IMR-90 (cell line): ENCODE measurements at regions not wholly inside any gene's neighbourhood (a gene's known extent, or its start where the extent isn't known, plus 50 kb on each side); places are given as distances from the start of the nearest gene placed in this dataset.

Experiments used
- ATAC-seq: fragments of 200-7000 bp; cut with Tn5 transposase; 2 replicates; pipeline ENCODE4 v1.9.1; 2020; ENCODE audit warnings: low read depth, mild to moderate bottlenecking, moderate library complexity
- BruUV-seq: library from RNA; stranded (reverse); fragments of 400-500 nt; replicated peaks from 2 replicates; lab custom pipeline; 2021; lab: Mats Ljungman, UMichigan
- CTCF ChIA-PET: fragments of 300-600 bp; formaldehyde crosslinking; extraction: SDS; loops from one replicate; lab custom pipeline; 2021; ENCODE audit warnings: antibody characterized with exemption; lab: Yijun Ruan, JAX
- POLR2A ChIA-PET: fragments of 300-600 bp; sonication (Branson Sonifier 250); formaldehyde crosslinking; loops from one replicate; lab custom pipeline; 2022; ENCODE audit warnings: antibody characterized with exemption; ENCODE audit not compliant: unreplicated experiment; lab: Charles Lee
- DNase-seq: peaks from one replicate; pipeline ENCODE4 v3.0.0; 2013
- H2AFZ ChIP-seq: replicated peaks from 2 replicates; pipeline ENCODE3; 2013; ENCODE audit warnings: low read length, mild to moderate bottlenecking; ENCODE audit not compliant: poor library complexity
- H2AK5ac ChIP-seq: 2 replicates; pipeline ENCODE4 v1.6.1; 2013; ENCODE audit warnings: low read depth, low read length, inconsistent platforms
- H2AK9ac ChIP-seq: replicated peaks from 2 replicates; pipeline ENCODE3; 2013; ENCODE audit warnings: mild to moderate bottlenecking, low read depth, low read length, moderate library complexity; ENCODE audit not compliant: poor library complexity
- H2BK120ac ChIP-seq: 2 replicates; pipeline ENCODE4 v1.6.1; 2013; ENCODE audit warnings: low read depth, low read length, inconsistent platforms
- H2BK15ac ChIP-seq: 3 replicates; pipeline ENCODE4 v1.6.1; 2013; ENCODE audit warnings: low read depth, low read length, inconsistent platforms
- H2BK20ac ChIP-seq: 2 replicates; pipeline ENCODE4 v1.6.1; 2013; ENCODE audit warnings: low read depth, mild to moderate bottlenecking, inconsistent platforms, low read length, moderate library complexity
- H2BK5ac ChIP-seq: 2 replicates; pipeline ENCODE4 v1.6.1; 2013; ENCODE audit warnings: mild to moderate bottlenecking, low read depth, low read length, inconsistent platforms; ENCODE audit not compliant: poor library complexity, severe bottlenecking
- H3K14ac ChIP-seq: replicated peaks from 2 replicates; pipeline ENCODE4 v1.6.1; 2013; ENCODE audit warnings: low read depth, low read length, inconsistent platforms
- H3K18ac ChIP-seq: 2 replicates; pipeline ENCODE4 v1.6.1; 2013; ENCODE audit warnings: low read depth, low read length, control low read depth
- H3K23ac ChIP-seq: 2 replicates; pipeline ENCODE4 v1.6.1; 2013; ENCODE audit warnings: low read depth, low read length, inconsistent platforms
- H3K27ac ChIP-seq: 2 replicates; pipeline ENCODE4 v1.5.1; 2013; ENCODE audit warnings: mild to moderate bottlenecking, control low read depth, low read length; ENCODE audit not compliant: insufficient read depth
- H3K27me3 ChIP-seq: 2 replicates; pipeline ENCODE4 v1.6.1; 2013; ENCODE audit warnings: low read length; ENCODE audit not compliant: control insufficient read depth, insufficient read depth
- H3K36me3 ChIP-seq: 2 replicates; pipeline ENCODE4 v1.6.1; 2013; ENCODE audit warnings: low read length, mixed read lengths; ENCODE audit not compliant: control insufficient read depth, insufficient read depth
- H3K4ac ChIP-seq: 2 replicates; pipeline ENCODE4 v1.6.1; 2013; ENCODE audit warnings: low read depth, low read length, inconsistent platforms
- H3K4me1 ChIP-seq: 2 replicates; pipeline ENCODE4 v1.6.1; 2013; ENCODE audit warnings: low read length, mixed read lengths; ENCODE audit not compliant: control insufficient read depth, insufficient read depth
- H3K4me2 ChIP-seq: 2 replicates; pipeline ENCODE4 v1.6.1; 2013; ENCODE audit warnings: low read depth, mild to moderate bottlenecking, control low read depth, low read length, moderate library complexity
- H3K4me3 ChIP-seq: 2 replicates; pipeline ENCODE4 v1.5.1; 2013; ENCODE audit warnings: low read depth, mild to moderate bottlenecking, control low read depth, low read length, moderate library complexity; ENCODE audit not compliant: insufficient read depth
- H3K56ac ChIP-seq: 2 replicates; pipeline ENCODE4 v1.6.1; 2013; ENCODE audit warnings: low read length, inconsistent platforms; ENCODE audit not compliant: insufficient read depth; ENCODE audit errors: extremely low read depth
- H3K79me1 ChIP-seq, 2 experiments: 2 replicates each; pipeline ENCODE4 v1.6.1; 2013; ENCODE audit warnings: low read length in 2 of 2, inconsistent platforms in 1 of 2, low read depth in 1 of 2
- H3K9ac ChIP-seq: 2 replicates; pipeline ENCODE4 v1.6.1; 2013; ENCODE audit warnings: low read depth, low read length, control low read depth
- H3K9me1 ChIP-seq: 2 replicates; pipeline ENCODE4 v1.6.1; 2013; ENCODE audit warnings: low read length, inconsistent platforms; ENCODE audit not compliant: insufficient read depth
- H3K9me3 ChIP-seq: 2 replicates; pipeline ENCODE4 v1.6.1; 2013; ENCODE audit warnings: low read length; ENCODE audit not compliant: control insufficient read depth, insufficient read depth
- H4K20me1 ChIP-seq: 2 replicates; pipeline ENCODE4 v1.6.1; 2013; ENCODE audit warnings: low read length, inconsistent platforms; ENCODE audit not compliant: insufficient read depth
- H4K5ac ChIP-seq: 2 replicates; pipeline ENCODE4 v1.6.1; 2013; ENCODE audit warnings: mild to moderate bottlenecking, low read depth, low read length, control low read depth
- H4K8ac ChIP-seq, 2 experiments: 2 replicates each; pipeline ENCODE4 v1.6.1; 2013; ENCODE audit warnings: low read depth in 2 of 2, low read length in 2 of 2, control low read depth in 1 of 2, inconsistent platforms in 1 of 2
- H4K91ac ChIP-seq: 2 replicates; pipeline ENCODE4 v1.6.1; 2013; ENCODE audit warnings: low read depth, low read length, inconsistent platforms; ENCODE audit not compliant: insufficient read depth
- BHLHE40 ChIP-seq: fragments of 150-350 bp; IDR thresholded peaks from 2 replicates; pipeline ENCODE4 v1.6.1; 2016; ENCODE audit warnings: mild to moderate bottlenecking, low read depth, low read length
- CEBPB ChIP-seq: IDR thresholded peaks from 2 replicates; pipeline ENCODE4 v1.6.1; 2012; ENCODE audit warnings: low read depth, low read length, improper control_type of control experiment
- CHD1 ChIP-seq: IDR thresholded peaks from 2 replicates; pipeline ENCODE4 v1.6.1; 2012; ENCODE audit warnings: low read depth, low read length, improper control_type of control experiment
- MXI1 ChIP-seq: IDR thresholded peaks from 2 replicates; pipeline ENCODE4 v1.6.1; 2012; ENCODE audit warnings: low read depth, mild to moderate bottlenecking, low read length, moderate library complexity, borderline replicate concordance
- RAD21 ChIP-seq: IDR thresholded peaks from 2 replicates; pipeline ENCODE4 v1.6.1; 2012; ENCODE audit warnings: low read length, improper control_type of control experiment
- SMC3 ChIP-seq: fragments of 150-350 bp; IDR thresholded peaks from 2 replicates; pipeline ENCODE4 v1.6.1; 2016; ENCODE audit warnings: low read depth, mild to moderate bottlenecking, antibody characterized with exemption, low read length, moderate library complexity
- WGBS, 2 experiments: methylation state at CpG; one replicate each; pipeline versions ENCODE4 v1.1.5 to v1.1.7; 2013; ENCODE audit warnings: missing lambda C conversion rate in 2 of 2; ENCODE audit not compliant: insufficient read length in 1 of 2; ENCODE audit errors: extremely low coverage in 2 of 2; 5-methylcytosine and 5-hydroxymethylcytosine counted together
- dilution Hi-C: fragments of 300-500 bp; cut with HindIII; formaldehyde crosslinking; loops from one replicate; pipeline ENCODE4 v1.14.3; 2018; ENCODE audit warnings: low sequenced_read_pairs; ENCODE audit not compliant: unreplicated experiment
- in situ Hi-C: fragments of 300-500 bp; cut with MboI; formaldehyde crosslinking; loops from 3 replicates; pipeline ENCODE4 v1.14.3; 2019; ENCODE audit warnings: low sequenced_read_pairs, inconsistent platforms, mixed read lengths
- intact Hi-C: fragments of 100-400 bp; cut with micrococcal nuclease; formaldehyde crosslinking; loops from 2 replicates; pipeline ENCODE4 v1.10.0; 2022
- TF ChIP-seq, protein P1 (sequence below): fragments of 150-350 bp; IDR thresholded peaks from 2 replicates; pipeline ENCODE4 v1.6.1; 2016; ENCODE audit warnings: low read depth, mild to moderate bottlenecking, low read length, moderate library complexity, borderline replicate concordance
- TF ChIP-seq, protein P2 (sequence below): conservative IDR thresholded peaks from 2 replicates; pipeline ENCODE4 v1.5.1; 2012; ENCODE audit warnings: mild to moderate bottlenecking, low read depth, low read length, improper control_type of control experiment

DNA sequence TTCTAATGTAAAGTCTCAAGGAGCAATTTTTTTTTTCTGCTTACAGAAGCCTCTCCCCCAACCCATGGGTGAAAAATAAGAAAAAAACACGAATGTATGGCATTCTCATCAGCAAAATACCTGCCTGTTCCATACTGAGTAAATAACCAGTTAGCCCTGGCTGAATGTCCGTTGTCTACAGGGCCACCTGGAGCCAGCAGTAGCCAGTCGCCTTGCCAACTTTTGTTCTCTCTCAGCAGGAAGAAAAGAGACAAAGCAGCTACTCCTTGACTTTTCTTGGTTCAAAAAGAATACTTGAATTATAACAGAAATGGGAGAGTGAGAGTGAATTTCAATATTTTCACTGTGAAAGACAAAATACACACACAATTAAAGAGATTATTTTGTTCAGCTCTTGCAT lies 532.9 kb upstream of the CRIM1 start:
- Histone ChIP-seq H4K8ac (no peak overlapping the region), H2BK120ac (no peak overlapping the region), H2AK5ac (no peak overlapping the region), H3K4me2 (no peak overlapping the region), H2AK9ac (no peak overlapping the region), H3K18ac (no peak overlapping the region), H2BK20ac (no peak overlapping the region), H4K91ac (no peak overlapping the region), H4K20me1 (no peaks in the 10 kb centered on the region), H3K14ac (no peak overlapping the region), H2BK5ac (no peak overlapping the region), H3K79me1 (no peaks in the 10 kb centered on the region), H3K9me1 (no peaks in the 10 kb centered on the region), H2BK15ac (no peak overlapping the region), H3K56ac (no peak overlapping the region), H3K9me3 (no peaks in the 10 kb centered on the region), H3K23ac (no peak overlapping the region), H3K36me3 (no peaks in the 10 kb centered on the region), H3K27me3 (no peaks in the 10 kb centered on the region), H3K9ac (no peak overlapping the region), H3K4me1 (no peaks in the 10 kb centered on the region), H4K5ac (no peak overlapping the region), H3K4me3 (no peak overlapping the region), H3K27ac (no peak overlapping the region), H3K4ac (no peak overlapping the region), H2AFZ (no peak overlapping the region)
- no CpG with 5 or more reads among the region's 3 CpGs for WGBS, 2 experiments
- no peak for TF ChIP-seq CEBPB
- TF ChIP-seq MXI1, result no peak
- no peak for TF ChIP-seq BHLHE40
- no peak for TF ChIP-seq CHD1
- TF ChIP-seq, protein P1, sequence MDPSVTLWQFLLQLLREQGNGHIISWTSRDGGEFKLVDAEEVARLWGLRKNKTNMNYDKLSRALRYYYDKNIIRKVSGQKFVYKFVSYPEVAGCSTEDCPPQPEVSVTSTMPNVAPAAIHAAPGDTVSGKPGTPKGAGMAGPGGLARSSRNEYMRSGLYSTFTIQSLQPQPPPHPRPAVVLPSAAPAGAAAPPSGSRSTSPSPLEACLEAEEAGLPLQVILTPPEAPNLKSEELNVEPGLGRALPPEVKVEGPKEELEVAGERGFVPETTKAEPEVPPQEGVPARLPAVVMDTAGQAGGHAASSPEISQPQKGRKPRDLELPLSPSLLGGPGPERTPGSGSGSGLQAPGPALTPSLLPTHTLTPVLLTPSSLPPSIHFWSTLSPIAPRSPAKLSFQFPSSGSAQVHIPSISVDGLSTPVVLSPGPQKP, result no peak
- TF ChIP-seq RAD21, result no peak
- TF ChIP-seq SMC3, result no peak
- TF ChIP-seq, protein P2, sequence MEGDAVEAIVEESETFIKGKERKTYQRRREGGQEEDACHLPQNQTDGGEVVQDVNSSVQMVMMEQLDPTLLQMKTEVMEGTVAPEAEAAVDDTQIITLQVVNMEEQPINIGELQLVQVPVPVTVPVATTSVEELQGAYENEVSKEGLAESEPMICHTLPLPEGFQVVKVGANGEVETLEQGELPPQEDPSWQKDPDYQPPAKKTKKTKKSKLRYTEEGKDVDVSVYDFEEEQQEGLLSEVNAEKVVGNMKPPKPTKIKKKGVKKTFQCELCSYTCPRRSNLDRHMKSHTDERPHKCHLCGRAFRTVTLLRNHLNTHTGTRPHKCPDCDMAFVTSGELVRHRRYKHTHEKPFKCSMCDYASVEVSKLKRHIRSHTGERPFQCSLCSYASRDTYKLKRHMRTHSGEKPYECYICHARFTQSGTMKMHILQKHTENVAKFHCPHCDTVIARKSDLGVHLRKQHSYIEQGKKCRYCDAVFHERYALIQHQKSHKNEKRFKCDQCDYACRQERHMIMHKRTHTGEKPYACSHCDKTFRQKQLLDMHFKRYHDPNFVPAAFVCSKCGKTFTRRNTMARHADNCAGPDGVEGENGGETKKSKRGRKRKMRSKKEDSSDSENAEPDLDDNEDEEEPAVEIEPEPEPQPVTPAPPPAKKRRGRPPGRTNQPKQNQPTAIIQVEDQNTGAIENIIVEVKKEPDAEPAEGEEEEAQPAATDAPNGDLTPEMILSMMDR, result no peak
- DNase-seq (no peak), ATAC-seq (no peak)
- in situ Hi-C loops (no loop called here), intact Hi-C loops (no loop called here), dilution Hi-C loops (no loop called here)
- BruUV-seq, result no TSS peak
- CTCF ChIA-PET, result no interaction called here
- POLR2A ChIA-PET, result no interaction called here
